HL-60 (cell line): ENCODE measurements at regions not wholly inside any gene's neighbourhood (a gene's known extent, or its start where the extent isn't known, plus 50 kb on each side); places are given as distances from the start of the nearest gene placed in this dataset.

Experiments
- DNase-seq, 2 experiments: peaks; one replicate each; pipeline ENCODE4 v3.0.0-alpha.2; 2010 to 2020; ENCODE audit warnings: low read depth in 1 of 2, low spot score in 1 of 2
- H3K27ac ChIP-seq: fragments of 250-450 bp; sonication (Bioruptor Pico); replicated peaks from 2 replicates; pipeline ENCODE4 v1.5.1; 2020; ENCODE audit warnings: mild to moderate bottlenecking, moderate library complexity
- H3K27me3 ChIP-seq: fragments of 250-450 bp; sonication (Bioruptor Pico); 2 replicates; pipeline ENCODE4 v1.5.1; 2021; ENCODE audit warnings: mild to moderate bottlenecking, moderate library complexity; ENCODE audit not compliant: insufficient read depth, poor library complexity, severe bottlenecking
- H3K4me3 ChIP-seq: replicated peaks from 2 replicates; pipeline ENCODE4 v1.5.1; 2011; ENCODE audit warnings: mild to moderate bottlenecking, control low read depth, low read length; ENCODE audit not compliant: insufficient read depth
- GABPA ChIP-seq: IDR thresholded peaks from 2 replicates; pipeline ENCODE4 v1.6.1; 2012; ENCODE audit warnings: low read depth
- POLR2AphosphoS5 ChIP-seq: IDR thresholded peaks from 2 replicates; pipeline ENCODE4 v1.6.1; 2012; ENCODE audit warnings: low read depth
- SPI1 ChIP-seq: IDR thresholded peaks from 2 replicates; pipeline ENCODE4 v1.6.1; 2012; ENCODE audit warnings: low read depth, mild to moderate bottlenecking, borderline replicate concordance
- TF ChIP-seq, protein P1 (sequence below): IDR thresholded peaks from 2 replicates; pipeline ENCODE4 v1.6.1; 2012; ENCODE audit warnings: low read depth; ENCODE audit not compliant: insufficient replicate concordance
- TF ChIP-seq, protein P2 (sequence below): IDR thresholded peaks from one replicate; pipeline ENCODE4 v1.5.1; 2011; ENCODE audit warnings: low read length, control low read depth, inconsistent platforms; ENCODE audit not compliant: insufficient read depth

DNA sequence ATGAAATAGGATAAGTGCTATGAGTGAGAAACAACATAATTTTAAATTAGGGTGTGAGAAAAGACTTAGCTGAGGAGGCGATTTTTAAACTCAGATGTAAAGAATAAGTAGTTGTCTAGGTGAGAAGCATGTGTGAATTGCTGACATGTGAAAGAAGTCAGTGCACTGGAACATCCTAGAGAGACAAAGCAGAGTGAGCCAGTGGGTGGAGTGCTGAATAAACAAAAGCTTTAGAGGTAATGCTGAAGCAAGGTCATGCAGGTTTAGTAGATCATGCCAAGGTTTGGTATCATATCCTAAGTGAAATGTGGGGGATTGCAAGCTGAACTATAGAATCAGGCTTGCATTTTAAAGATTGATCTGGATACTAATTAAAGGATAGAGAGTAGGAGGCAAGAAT is 89.4 kb downstream of the KIF2B start:
- no peak for DNase-seq
- Histone ChIP-seq H3K27ac (no peak overlapping the region), H3K27me3 (no peaks in the 10 kb centered on the region), H3K4me3 (no peak overlapping the region)
- TF ChIP-seq GABPA (no peak), POLR2AphosphoS5 (no peak), SPI1 (no peak)
- TF ChIP-seq, protein P1, sequence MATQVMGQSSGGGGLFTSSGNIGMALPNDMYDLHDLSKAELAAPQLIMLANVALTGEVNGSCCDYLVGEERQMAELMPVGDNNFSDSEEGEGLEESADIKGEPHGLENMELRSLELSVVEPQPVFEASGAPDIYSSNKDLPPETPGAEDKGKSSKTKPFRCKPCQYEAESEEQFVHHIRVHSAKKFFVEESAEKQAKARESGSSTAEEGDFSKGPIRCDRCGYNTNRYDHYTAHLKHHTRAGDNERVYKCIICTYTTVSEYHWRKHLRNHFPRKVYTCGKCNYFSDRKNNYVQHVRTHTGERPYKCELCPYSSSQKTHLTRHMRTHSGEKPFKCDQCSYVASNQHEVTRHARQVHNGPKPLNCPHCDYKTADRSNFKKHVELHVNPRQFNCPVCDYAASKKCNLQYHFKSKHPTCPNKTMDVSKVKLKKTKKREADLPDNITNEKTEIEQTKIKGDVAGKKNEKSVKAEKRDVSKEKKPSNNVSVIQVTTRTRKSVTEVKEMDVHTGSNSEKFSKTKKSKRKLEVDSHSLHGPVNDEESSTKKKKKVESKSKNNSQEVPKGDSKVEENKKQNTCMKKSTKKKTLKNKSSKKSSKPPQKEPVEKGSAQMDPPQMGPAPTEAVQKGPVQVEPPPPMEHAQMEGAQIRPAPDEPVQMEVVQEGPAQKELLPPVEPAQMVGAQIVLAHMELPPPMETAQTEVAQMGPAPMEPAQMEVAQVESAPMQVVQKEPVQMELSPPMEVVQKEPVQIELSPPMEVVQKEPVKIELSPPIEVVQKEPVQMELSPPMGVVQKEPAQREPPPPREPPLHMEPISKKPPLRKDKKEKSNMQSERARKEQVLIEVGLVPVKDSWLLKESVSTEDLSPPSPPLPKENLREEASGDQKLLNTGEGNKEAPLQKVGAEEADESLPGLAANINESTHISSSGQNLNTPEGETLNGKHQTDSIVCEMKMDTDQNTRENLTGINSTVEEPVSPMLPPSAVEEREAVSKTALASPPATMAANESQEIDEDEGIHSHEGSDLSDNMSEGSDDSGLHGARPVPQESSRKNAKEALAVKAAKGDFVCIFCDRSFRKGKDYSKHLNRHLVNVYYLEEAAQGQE, result no peak
- TF ChIP-seq, protein P2, sequence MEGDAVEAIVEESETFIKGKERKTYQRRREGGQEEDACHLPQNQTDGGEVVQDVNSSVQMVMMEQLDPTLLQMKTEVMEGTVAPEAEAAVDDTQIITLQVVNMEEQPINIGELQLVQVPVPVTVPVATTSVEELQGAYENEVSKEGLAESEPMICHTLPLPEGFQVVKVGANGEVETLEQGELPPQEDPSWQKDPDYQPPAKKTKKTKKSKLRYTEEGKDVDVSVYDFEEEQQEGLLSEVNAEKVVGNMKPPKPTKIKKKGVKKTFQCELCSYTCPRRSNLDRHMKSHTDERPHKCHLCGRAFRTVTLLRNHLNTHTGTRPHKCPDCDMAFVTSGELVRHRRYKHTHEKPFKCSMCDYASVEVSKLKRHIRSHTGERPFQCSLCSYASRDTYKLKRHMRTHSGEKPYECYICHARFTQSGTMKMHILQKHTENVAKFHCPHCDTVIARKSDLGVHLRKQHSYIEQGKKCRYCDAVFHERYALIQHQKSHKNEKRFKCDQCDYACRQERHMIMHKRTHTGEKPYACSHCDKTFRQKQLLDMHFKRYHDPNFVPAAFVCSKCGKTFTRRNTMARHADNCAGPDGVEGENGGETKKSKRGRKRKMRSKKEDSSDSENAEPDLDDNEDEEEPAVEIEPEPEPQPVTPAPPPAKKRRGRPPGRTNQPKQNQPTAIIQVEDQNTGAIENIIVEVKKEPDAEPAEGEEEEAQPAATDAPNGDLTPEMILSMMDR, result no peak

DNA sequence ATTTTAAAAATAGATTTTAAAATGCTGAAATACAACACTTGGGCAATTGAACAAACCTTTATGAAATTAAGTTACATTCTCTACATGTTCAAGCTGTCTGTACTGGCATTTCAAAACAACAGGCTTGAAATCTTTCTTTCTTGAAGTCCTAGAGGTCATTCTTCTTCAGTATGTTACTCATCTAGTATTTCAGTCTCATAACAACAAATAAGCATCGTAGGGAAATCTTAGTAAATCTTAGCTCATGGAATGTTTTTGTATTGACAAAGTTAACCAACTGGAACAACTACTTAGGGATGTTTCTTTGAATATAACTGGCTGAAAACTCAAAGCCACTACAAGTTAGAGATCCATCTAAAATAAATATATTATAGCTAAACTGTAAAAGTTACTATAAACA is 96.6 kb downstream of the KIF2B start:
- Histone ChIP-seq H3K27ac (no peak overlapping the region), H3K4me3 (no peak overlapping the region), H3K27me3 (peaks cover 3% of the 10 kb centered on the region)
- TF ChIP-seq, protein P2, result no peak
- TF ChIP-seq POLR2AphosphoS5, result no peak
- TF ChIP-seq, protein P1, result no peak
- TF ChIP-seq SPI1, result no peak
- no peak for TF ChIP-seq GABPA
- DNase-seq, result no peak

DNA sequence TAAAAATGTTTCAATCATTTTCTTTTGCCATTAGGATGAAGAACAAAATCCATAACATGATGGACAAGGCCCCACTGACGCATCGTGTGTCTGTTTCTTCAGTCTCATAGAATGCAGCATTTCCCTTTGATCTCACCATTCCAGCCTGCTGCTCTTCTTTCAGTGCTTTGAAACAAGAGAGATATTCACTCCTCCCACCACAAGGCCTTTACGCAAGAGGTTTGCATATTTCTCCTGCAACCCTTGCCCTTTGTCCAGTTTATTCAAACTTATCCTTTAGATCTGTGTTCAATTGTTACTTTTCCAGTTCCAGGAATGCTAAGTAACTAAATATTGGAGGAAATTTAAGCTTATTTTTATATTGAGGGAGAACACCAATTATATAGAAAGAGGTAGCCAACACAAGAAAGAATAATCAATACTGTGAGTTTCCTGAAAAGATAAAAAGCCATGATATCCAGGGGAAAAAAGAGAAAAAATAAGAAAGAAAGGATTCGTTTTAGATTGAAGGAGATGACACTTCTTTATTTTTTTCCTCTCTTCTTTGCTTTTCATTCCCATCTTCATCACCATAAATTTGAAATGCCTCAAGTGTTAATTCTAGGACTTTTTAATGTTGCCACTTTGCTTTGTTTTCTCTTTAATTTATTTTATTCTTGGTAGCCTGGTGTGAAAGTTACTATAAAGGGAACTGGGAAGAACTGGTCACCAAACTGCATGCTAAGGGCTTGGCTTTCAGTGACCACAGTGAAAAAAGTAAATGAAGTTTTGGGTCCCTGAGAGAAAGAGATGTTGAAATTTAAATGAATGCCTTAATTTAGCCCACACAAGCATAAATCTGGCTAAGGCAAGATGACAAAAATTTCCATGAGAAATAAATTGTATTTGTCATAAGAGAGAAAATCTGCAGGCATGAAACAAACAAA is 102.1 kb downstream of the KIF2B start:
- H3K27ac ChIP-seq, result no peak overlapping the region
- H3K4me3 ChIP-seq, result no peak overlapping the region

More for the DNA sequence above, 102.1 kb downstream of the KIF2B start:
- DNase-seq, result no peak
- peaks cover 3% of the 10 kb centered on the region for H3K27me3 ChIP-seq
- TF ChIP-seq GABPA (no peak), SPI1 (no peak), POLR2AphosphoS5 (no peak)
- TF ChIP-seq, protein P1, result no peak
- TF ChIP-seq, protein P2, result no peak
